Astrocyte of the spinal cord (primary cell): ENCODE measurements at regions not wholly inside any gene's neighbourhood (a gene's known extent, or its start where the extent isn't known, plus 50 kb on each side); places are given as distances from the start of the nearest gene placed in this dataset.

Source experiments
- DNase-seq: peaks from one replicate; pipeline ENCODE4 v3.0.0; 2011; ENCODE audit warnings: low read depth, low spot score
- H3K4me3 ChIP-seq: 2 replicates; pipeline ENCODE4 v1.5.1; 2011; ENCODE audit warnings: low read depth, mild to moderate bottlenecking, low read length, moderate library complexity
- CTCF ChIP-seq: IDR thresholded peaks from 2 replicates; pipeline ENCODE4 v1.5.1; 2012; ENCODE audit warnings: low read depth, mild to moderate bottlenecking, low read length, inconsistent platforms
- in situ Hi-C: cut with HindIII; loops from 2 replicates; pipeline ENCODE4 v1.10.0; 2017; ENCODE audit warnings: low sequenced_read_pairs

- DNase-seq, result peak; percentile 76
- in situ Hi-C loops, result no loop called here
- H3K4me3 ChIP-seq, result no peak overlapping the region
- no peak for TF ChIP-seq CTCF
Measured at GRCh38 chr6:134551245-134551960, 233.5 kb upstream of the SGK1 start.

GRCh38 chr6:134550604-134551003, 232.7 kb upstream of the SGK1 start:
- H3K4me3 ChIP-seq, result no peak overlapping the region
- in situ Hi-C loops, result no loop called here
- DNase-seq, result peak; percentile 67

GRCh38 chr6:134549854-134550253, 231.9 kb upstream of the SGK1 start:
- H3K4me3 ChIP-seq, result no peak overlapping the region
- no peak for TF ChIP-seq CTCF
- in situ Hi-C loops, result no loop called here
- no peak for DNase-seq

More at GRCh38 chr6:134550604-134551003, 232.7 kb upstream of the SGK1 start:
- no peak for TF ChIP-seq CTCF

- no peak for DNase-seq
- no peak overlapping the region for H3K4me3 ChIP-seq
- no peak for TF ChIP-seq CTCF
- in situ Hi-C loops, result no loop called here
Measured at GRCh38 chr6:134546962-134547645, 229.2 kb upstream of the SGK1 start.

GRCh38 chr6:134544737-134545136, 226.8 kb upstream of the SGK1 start:
- in situ Hi-C loops, result no loop called here
- no peak for DNase-seq
- TF ChIP-seq CTCF, result no peak
- H3K4me3 ChIP-seq, result no peak overlapping the region

- H3K4me3 ChIP-seq, result no peak overlapping the region
- in situ Hi-C loops, result no loop called here
- no peak for TF ChIP-seq CTCF
- no peak for DNase-seq
Measured at GRCh38 chr6:134543128-134543527, 225.2 kb upstream of the SGK1 start.
